NCI-H2029 treated with DMSO at 0.1 percent for 48 hours (cell line): ENCODE measurements at regions not wholly inside any gene's neighbourhood (a gene's known extent, or its start where the extent isn't known, plus 50 kb on each side); places are given as distances from the start of the nearest gene placed in this dataset.
A peak's percentile ranks its signal among the peaks of the same experiment; 100 is the strongest.
"Not testable (repeated sequence)": the region's sequence is repeated elsewhere in the genome, so short reads cannot be mapped to it uniquely, and the experiment has no call there.

ENCODE experiments used
- DNase-seq: peaks from one replicate; lab custom pipeline; 2025; lab: John Stamatoyannopoulos, UW

DNA sequence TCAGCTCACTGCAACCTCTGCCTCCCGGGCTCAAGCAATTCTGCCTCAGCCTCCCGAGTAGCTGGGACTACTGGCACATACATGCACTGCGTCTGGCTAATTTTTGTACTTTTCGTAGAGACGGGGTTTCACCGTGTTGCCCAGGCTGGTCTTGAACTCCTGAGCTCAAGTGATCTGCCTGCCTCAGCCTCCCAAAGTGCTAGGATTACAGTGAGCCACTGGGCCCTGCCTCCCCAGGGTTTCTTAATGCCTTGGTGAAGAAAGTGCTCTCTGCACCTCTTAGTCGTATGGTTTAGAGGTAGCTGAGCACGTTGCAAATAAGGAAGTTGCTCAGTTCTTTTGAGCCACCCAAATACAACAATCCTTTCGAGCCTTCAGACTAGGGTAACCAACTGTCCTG is 1098.5 kb downstream of the TBC1D22A start:
- DNase-seq = not testable (repeated sequence)

DNA sequence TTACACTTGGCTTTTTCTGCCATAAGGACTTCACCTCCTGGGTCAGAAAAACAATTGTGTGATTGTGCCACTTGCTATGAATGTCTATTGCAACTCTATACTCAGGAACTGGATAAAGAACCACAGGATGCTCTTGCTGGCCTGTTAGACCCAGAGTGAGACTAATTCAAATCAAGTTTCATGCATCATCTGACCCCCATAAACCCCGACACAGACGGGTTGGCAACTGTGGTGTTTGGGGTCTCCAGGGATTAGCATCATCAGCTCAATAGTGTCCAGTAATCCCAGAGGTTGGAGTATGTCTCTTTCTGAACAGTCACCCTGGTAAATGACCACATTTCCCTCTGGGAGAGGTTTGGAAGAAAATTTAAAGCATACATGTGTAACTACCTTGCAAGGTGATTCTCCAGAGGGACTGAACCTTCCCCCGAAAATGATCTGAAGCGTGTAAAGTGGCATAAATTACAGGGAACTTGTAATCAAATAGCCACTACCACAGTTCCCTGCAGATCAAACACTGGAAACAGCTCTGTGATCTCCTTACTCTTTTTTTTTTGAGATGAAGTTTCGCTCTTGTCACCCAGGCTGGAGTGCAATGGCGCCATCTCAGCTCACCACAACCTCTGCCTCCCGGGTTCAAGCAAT is 1097.6 kb downstream of the TBC1D22A start:
- DNase-seq = no peak

DNA sequence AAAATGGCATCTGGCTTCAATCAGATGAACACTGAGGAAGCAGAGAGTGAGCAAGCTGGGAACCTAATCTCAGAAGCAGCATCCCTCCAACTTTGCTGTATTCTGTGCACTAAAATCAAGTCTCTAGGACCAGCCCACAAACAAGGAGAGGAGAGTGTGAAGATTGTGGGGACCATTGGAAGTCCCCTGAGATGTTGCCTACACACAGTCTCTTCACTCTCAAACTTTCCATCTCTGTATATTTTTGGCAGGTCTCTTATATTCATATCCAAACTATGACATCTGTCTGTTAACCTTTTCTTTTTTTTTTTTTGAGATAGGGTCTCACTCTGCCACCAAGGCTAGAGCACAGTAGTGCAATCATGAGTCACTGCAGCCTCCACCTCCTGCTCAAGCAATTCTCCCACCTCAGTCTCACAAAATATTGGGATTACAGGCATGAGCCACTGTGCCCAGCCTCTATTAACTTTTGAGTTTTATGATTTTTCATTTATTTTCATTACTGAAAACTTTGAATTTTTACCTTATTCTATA is 1096.4 kb downstream of the TBC1D22A start:
- no peak for DNase-seq

DNA sequence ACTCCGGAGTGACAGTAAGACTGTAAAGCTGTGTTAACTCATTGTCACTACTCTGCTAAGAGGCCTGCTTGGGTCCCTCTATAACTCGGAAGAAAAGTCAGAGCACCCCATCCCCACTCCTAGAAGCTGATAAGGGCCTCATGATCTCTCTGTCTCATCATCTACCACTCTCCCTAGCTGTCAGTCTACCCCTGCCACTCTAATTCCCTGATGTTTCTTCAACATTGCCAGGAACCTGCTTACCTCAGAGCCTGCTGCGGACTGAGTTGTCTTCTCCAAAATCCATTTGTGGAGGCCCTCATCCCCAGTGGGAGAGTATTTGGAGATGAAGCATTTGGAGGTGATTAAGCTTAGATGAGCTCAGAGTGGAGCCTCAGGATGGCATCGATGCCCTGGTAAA is 1092.2 kb downstream of the TBC1D22A start:
- DNase-seq = no peak

DNA sequence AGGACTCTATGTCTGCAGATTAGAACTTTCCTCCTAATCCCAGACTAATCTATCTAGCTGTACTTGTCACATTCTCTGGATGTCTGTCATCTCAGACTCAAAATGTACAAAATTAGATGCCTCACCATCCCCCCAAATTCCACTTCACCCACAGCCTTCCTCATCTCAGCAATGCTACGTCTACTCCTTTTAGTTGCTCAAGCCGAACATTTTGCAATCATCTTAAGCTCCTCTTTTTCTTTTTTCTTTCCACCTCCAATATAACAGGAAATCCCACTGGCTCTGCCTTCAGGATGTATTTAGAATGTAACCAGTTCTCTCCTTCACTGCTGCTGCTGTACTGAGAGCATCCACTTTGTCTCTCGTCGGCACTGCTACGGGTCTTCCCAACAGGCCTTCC is 1091.8 kb downstream of the TBC1D22A start:
- no peak for DNase-seq

DNA sequence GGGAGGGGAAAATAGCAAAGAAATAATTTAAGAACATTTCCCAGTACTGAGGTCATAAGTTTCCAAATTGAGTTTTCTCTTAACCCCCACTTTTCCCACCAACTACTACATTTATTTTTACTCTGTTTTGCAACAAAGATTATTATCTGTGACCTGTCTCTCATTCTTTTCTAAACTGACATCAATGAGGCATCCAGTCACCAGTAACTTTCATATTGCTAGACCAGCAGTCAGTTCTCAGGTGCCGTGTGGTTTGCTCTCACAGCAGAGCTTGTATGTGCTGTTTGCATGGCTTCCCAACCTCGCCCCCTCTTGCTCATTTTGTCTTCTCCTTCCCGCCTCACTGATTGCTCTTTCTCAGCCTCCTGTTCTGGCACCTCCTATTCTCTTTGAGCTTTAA is 1091.3 kb downstream of the TBC1D22A start:
- no peak for DNase-seq

DNA sequence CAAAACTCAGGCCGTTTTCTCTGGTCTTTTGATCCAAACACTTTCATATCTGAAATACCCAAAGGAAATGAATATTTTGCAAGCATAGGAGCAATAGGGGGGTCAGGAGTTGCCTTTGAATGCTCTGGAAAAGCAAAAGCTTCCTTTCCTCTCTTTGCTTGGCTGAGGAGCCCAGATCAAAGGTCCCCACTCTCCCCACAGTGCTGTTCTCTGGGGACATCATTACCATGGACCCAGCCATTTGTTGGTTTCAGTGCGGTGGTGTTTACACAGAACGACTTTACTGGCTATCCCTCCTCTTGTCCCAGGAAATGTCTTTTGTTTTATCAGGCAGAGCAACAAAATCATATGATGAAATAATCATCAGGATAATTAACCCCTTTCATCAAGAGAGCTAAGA is 1089.1 kb downstream of the TBC1D22A start:
- DNase-seq = no peak

DNA sequence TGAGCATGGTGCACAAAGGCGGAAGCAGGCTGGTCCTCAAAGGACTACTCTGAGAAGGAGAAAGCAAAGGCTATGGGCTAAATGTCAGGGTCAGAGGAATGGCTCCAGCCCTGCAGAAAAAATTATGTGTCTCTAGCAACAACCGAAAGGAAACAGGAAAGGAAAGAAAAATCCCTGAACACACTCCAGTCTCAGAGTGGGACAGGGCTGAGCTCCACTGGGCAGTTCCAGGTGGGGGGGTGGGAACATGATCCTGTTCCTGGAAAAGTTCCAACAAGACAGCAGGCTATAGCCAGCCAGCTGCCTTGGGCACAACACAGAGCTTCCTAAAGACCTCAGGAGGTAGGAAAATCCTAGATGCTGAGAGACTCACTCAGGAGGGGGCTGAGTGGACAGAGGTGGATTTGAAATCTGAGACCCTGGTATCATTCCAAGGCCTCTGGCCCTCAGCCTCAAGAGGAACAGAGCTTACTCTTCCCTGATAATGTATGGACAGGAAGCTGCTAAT is 1088.2 kb downstream of the TBC1D22A start:
- peak; percentile 53 for DNase-seq

DNA sequence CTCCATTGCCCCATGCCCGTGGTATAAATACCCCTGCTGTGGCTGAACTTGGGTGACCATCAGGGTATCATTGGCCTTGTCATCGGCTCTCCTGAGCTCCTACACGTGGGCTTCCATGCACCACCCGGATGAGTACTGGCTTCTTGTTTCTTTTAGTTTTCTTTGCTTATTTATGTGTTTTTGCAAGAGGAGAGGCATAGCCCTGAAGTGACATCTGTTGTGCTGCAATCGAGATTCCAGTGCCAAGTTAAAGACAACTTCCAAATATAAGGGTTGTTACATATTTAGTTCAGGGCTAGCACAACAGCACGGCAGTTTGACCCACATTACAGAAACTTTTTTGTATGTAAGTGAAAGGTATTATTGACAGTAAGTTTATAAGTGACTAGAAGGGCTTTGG is 1087.1 kb downstream of the TBC1D22A start:
- no peak for DNase-seq

DNA sequence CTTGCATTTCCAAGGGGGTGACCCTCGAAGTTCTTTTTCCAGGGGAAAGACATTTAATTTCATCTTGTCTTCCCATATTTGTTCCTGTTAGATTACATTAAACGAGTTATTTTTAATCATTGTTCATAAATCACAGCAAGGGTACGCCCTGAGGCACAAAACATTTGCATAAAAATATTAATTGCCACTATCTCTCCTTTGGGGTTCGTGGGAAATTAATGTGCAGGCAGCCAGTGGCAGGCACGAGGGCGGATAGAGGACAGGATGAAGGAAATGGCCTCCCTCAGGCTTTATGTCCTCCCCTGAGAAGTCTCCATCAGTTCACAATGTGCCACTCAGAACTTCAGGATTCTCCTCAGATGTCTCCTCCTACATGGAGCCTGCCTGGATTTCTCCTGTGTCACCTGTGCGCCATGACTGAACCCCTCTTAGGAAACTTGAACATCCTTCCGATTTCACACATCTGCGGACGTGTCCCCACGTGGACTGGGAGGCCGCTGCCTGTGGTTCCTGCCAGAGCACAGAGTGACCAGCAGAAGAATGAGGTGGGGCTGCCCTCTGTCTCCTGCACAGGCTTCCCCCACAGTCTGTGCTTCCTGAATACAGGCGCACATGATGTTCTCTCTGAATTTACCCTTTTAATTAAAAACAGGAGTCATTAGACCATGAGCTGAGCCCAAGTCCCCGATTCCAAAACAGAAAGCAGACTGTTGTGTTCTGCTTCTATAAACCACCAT is 1085.9 kb downstream of the TBC1D22A start:
- DNase-seq = no peak

DNA sequence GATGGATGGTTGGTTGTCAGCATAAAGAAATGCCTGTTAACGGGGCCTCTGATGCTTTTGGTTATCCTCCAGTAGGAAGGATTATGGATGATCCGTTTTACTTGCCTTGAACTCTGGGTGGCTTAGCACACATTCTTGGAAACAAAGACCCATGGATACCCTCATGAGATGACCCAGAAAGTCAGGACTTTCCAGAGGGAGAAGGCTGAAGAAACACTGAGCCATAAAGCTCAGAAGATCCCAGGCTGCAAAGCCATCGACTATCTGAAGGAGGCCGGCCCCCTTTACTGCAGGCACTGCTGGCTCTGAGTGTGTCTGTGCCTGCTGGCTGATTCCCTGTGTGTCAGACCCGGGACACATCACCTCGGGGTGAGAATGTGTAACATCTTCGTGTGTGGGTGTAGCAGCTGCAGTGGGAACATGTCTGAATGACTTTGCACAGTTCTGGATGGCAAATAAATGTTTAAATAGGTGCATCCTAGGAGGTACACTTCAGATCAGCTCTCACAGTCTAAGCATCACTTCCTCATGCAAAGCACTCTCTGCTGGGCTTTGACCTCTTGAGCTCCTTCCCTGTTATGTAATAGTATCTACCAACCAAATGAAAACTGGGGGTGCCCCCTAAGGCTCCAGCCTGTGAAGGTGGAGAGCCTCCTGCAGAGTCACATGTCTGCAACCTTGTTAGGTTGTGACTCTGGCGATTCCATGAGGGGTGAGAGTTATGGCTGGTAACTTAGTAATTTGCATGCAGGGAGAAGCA is 1084.9 kb downstream of the TBC1D22A start:
- DNase-seq = no peak

DNA sequence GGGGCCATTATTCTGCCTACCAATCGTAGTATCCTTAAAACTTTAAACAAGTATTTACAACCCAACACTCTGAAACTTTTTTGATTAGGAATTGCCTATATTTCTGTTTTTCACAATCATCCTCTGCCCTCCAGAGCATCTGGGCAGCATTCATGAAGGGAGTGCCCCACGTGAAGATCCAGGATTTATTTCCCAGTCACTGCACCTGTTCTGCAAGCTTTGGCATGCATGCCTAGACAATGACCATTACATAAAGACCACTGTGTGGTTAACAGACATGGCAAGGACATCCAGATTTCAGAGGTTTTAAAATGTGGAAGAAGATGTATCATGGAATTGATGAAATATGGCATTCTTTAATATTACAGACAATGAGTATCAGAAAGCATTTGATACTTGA is 1083.8 kb downstream of the TBC1D22A start:
- no peak for DNase-seq

DNA sequence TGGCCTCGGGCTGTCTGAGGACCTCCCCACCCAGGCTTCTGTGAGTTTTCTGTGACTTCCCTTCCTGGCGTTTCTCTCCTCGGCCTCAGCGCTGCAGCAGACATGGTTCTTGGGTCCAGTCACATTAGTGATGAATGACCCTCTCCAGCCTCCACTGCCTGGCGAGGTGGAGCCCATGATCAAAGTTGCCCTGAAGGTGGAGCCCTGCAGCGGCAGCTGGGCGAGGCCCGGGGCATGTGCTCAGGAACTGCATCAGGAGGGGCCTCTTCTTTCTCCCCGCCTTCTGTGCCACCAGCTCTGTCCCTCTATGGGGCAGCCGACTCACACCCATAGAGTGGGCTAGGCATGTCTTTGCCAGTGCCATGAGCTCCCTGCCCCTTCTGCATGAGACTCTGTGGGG is 1079.7 kb downstream of the TBC1D22A start:
- DNase-seq = no peak

DNA sequence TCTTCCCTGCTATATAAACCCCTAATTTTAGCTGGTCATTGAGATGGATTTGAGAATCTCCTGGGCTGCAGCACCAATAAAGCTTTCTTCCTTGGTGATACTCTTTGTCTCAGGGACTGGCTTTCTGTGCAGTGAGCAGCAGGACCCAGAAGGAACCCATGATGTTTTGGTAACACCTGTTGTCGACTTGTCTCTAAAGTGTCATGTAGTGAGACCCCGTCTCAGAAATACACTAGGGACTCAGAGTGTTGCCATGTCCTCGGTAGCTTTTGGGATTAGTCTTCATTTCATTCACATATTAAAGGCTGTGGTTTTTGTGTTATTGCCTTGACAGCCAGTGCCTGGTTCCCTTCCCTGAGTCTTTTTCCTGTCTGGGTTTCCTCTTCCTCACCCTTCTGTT is 1078.7 kb downstream of the TBC1D22A start:
- DNase-seq = no peak

DNA sequence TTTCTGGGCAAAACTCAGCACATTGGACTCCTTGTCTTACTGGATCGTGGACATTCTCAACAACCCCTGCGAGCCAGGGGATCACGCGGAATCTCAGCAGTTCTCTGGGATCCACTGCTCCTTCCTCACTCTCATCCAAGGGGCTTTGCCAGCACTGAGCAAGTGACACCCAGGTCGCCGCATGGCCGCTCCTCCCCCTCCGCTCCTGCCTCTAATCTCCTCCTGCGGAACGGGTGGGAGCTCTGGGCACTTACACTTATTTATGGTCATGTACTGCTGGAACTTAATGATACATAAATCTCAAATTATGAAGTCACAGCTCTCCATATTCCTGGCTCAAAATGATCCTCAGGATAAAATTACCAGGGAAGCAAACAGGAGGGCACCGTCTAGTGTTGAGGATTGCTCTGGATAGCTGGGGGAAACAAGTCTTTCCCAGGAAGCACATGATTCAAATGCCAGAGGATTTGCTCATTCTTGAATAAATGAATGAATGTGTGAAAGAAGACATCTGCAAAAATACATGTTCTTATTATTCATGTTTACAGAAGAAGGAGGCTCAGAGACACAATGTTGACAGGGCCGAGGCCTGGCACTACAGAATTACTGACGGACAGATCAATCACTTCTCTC is 1077.3 kb downstream of the TBC1D22A start:
- no peak for DNase-seq

DNA sequence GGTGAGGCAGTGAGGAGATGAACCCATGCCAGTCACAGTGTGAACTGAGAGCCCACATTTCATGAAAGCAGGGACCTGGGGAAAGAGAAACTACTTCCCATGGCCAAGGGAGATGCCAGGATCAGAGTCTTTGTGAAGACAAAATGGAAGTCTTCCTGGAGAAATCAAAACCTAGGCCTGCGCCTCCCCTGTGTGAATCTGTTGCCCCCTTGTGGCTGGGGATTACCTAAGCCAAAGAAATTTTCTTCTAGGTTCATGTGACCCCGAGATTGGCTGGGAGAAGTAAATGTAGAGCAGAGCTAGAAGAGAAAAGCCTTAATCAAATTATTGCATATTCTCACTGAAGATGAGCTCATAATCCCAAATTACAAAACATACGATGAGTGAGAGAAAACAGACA is 1075.3 kb downstream of the TBC1D22A start:
- no peak for DNase-seq

DNA sequence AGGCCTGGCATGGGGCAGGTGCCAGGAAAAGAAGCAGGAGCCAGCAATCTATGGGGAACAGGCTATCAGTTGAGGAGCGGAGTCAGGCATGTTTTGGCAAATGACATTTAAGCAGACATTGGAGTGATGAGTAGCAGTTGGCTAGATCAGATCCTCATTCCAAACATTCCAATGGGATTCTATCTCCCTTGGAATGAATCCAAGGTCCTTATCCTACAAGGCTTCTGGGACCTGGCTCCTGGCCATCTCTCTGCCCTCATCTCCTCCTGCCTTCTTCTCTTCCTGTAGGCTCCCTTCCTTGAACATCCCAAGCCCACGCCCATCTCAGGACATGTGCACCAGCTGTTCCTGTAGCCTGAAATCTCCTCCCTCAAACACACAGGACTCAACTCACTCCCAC is 1074.5 kb downstream of the TBC1D22A start:
- peak; percentile 64 for DNase-seq

DNA sequence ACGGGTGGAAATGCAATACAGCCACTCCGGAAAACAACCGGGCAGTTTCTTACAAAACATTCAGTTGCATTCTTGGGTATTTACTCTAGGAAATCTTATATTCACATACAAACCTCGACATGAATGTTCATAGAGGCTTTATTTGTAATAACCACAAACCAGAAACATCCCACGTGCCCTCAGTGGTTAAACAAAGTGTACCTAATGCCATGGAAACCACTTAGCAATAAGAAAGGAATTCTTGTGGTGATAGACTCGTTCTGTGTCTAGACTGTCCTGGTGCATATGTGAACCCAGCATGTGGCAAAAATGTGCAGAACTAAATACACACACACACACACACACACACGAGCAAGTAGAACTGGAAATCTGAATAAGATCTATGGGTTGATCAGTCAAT is 1073.3 kb downstream of the TBC1D22A start:
- DNase-seq = no peak

DNA sequence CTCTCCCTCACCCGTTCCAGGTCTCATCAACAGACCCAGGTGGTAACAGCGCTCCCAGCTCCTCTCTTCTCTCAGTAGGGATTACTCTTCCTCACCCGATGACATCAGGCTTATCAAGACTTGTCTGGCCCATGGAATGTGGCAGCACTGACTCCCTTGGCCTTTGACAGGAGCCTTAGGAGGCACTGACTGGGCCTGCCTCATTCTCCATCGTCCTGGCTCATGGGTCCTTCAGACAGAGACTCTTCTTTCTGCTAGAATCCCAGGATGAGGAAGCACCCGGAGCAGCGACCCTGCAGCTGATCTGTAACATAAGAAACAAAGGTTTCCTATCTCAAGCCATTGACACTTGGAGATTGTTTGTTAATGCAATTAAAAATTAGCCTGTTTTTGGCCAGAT is 1063.6 kb downstream of the TBC1D22A start:
- DNase-seq = no peak

DNA sequence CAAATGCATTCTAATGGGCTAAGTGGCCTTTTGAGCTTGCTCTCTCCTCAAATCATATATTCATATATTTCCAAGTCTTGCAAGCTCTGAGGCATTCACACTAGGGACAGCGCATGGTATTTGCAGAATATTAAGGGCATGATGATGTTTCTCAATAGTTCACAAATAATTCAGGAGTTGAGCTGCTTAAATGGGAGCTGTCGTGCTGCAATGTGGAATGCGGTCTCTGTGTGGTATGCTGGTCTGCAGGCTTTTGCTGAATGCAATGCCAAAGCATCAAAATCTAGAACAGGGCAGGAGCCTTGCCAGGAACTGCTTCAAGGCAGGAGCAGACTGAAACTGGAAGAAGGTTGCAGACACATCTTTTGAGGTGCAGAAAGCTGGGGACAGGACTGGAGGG is 1060.0 kb downstream of the TBC1D22A start:
- DNase-seq = no peak

DNA sequence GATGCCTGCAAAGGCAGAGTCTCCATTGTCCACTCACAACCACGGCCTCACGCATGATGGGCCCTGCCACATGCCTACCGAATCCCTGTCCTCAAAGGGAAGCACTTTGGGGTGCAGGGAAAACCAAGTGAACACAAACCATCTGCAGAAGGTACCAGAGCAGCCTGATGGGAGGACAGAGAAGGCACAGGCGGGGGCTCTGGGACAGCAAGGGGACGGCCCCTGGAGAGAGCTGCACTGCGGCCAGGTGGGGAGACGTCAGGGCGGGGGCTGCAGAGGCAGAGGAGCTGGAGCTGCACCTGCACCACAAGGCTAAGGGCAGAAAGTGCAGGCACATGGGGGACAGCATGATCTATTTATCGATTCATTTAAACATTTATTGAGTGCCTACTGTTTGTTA is 1056.0 kb downstream of the TBC1D22A start:
- no peak for DNase-seq

DNA sequence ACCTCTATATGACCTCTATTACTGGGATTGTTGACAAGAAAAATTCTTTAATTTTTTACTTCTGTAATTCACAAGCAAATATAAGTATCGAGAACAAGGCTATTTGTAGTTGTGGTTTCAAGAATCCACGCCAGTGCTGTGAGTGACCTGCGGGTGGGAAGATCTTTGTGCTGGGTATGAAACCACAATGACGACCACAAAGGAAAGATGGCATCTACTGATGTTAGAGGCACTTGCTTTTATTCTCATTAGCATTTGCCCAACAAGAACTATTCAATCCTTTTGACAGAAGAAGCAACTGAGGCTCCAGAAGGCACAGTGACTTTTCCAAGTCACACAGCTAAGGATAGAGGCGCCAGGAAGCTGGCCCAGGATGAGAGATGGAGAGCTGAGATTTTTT is 1054.9 kb downstream of the TBC1D22A start:
- no peak for DNase-seq
